ENCODE measurements at regions not wholly inside any gene's neighbourhood (a gene's known extent, or its start where the extent isn't known, plus 50 kb on each side); places are given as distances from the start of the nearest gene placed in this dataset.

GRCh38 chr18:42635378-42636048 lies 480.0 kb downstream of the RIT2 start:
- DNase-seq (ENCODE audit: low spot score): no peak
- intact Hi-C loops (cut with DNase I): no loop called here

- intact Hi-C loops (cut with DNase I): no loop called here
- no peak for DNase-seq (ENCODE audit: low spot score)
Observed at GRCh38 chr18:42636309-42636708, 479.2 kb downstream of the RIT2 start.

- DNase-seq (ENCODE audit: low spot score): no peak
- intact Hi-C loops (cut with DNase I): no loop called here
Observed at GRCh38 chr18:42640160-42640559, 475.3 kb downstream of the RIT2 start.

- intact Hi-C loops (cut with DNase I): no loop called here
- no peak for DNase-seq (ENCODE audit: low spot score)
Observed at GRCh38 chr18:42641996-42642395, 473.5 kb downstream of the RIT2 start.

GRCh38 chr18:42644729-42645131 lies 470.8 kb downstream of the RIT2 start:
- intact Hi-C loops (cut with DNase I): no loop called here
- DNase-seq (ENCODE audit: low spot score): no peak

GRCh38 chr18:42649331-42650035 lies 466.0 kb downstream of the RIT2 start:
- no peak for DNase-seq (ENCODE audit: low spot score)
- intact Hi-C loops (cut with DNase I): no loop called here

- intact Hi-C loops (cut with DNase I): no loop called here
Observed at GRCh38 chr18:42654556-42654955, 460.9 kb downstream of the RIT2 start.

GRCh38 chr18:42657551-42657950 lies 457.9 kb downstream of the RIT2 start:
- intact Hi-C loops (cut with DNase I): no loop called here
- DNase-seq (ENCODE audit: low spot score): no peak

More at GRCh38 chr18:42654556-42654955, 460.9 kb downstream of the RIT2 start:
- DNase-seq (ENCODE audit: low spot score): no peak

- intact Hi-C loops (cut with DNase I): no loop called here
- no peak for DNase-seq (ENCODE audit: low spot score)
Observed at GRCh38 chr18:42658171-42658570, 457.3 kb downstream of the RIT2 start.

GRCh38 chr18:42659187-42659586 lies 456.3 kb downstream of the RIT2 start:
- intact Hi-C loops (cut with DNase I): no loop called here
- DNase-seq (ENCODE audit: low spot score): no peak

GRCh38 chr18:42670860-42671259 lies 444.6 kb downstream of the RIT2 start:
- DNase-seq (ENCODE audit: low spot score): no peak
- intact Hi-C loops (cut with DNase I): no loop called here

GRCh38 chr18:42675810-42676209 lies 439.7 kb downstream of the RIT2 start:
- intact Hi-C loops (cut with DNase I): no loop called here
- no peak for DNase-seq (ENCODE audit: low spot score)

GRCh38 chr18:42683094-42683493 lies 432.4 kb downstream of the RIT2 start:
- intact Hi-C loops (cut with DNase I): no loop called here
- DNase-seq (ENCODE audit: low spot score): no peak

GRCh38 chr18:42689310-42689709 lies 426.2 kb downstream of the RIT2 start:
- no peak for DNase-seq (ENCODE audit: low spot score)

More at GRCh38 chr18:42689310-42689709, 426.2 kb downstream of the RIT2 start:
- intact Hi-C loops (cut with DNase I): no loop called here

All from cardiac septum (tissue), 1 donor.